H1 (cell line): ENCODE measurements at regions not wholly inside any gene's neighbourhood (a gene's known extent, or its start where the extent isn't known, plus 50 kb on each side); places are given as distances from the start of the nearest gene placed in this dataset.

Experiments used
- CTCF ChIA-PET: fragments of 300-600 bp; sonication (Branson Sonifier 250); formaldehyde crosslinking; loops from one replicate; lab custom pipeline; 2021; ENCODE audit not compliant: partially characterized antibody; lab: Charles Lee
- POLR2A ChIA-PET: fragments of 300-600 bp; sonication (Branson Sonifier 250); formaldehyde crosslinking; loops from one replicate; lab custom pipeline; 2021; ENCODE audit warnings: inconsistent platforms; ENCODE audit not compliant: partially characterized antibody; lab: Charles Lee
- DNase-seq, 2 experiments: peaks; one replicate each; pipeline versions ENCODE4 v3.0.0 to v3.0.0-alpha.2; 2010 to 2022; ENCODE audit warnings: low spot score in 2 of 2, low read depth in 1 of 2, mixed read lengths in 1 of 2
- FAIRE-seq: peaks from 2 replicates; lab custom pipeline; 2011; peaks lifted over from hg19 to GRCh38; lab: Jason Lieb, UNC
- H2AFZ ChIP-seq: 2 replicates; pipeline ENCODE4 v1.8.1; 2012; ENCODE audit warnings: low read length, inconsistent platforms
- H2AK5ac ChIP-seq: 2 replicates; pipeline ENCODE4 v1.6.1; 2013; ENCODE audit warnings: low read depth, low read length
- H2BK120ac ChIP-seq: replicated peaks from 2 replicates; pipeline ENCODE3; 2013; ENCODE audit warnings: low read depth, low read length, inconsistent platforms
- H2BK12ac ChIP-seq: 2 replicates; pipeline ENCODE4 v1.6.1; 2013; ENCODE audit warnings: low read depth, low read length
- H2BK15ac ChIP-seq: 2 replicates; pipeline ENCODE4 v1.6.1; 2013; ENCODE audit warnings: low read length
- H2BK20ac ChIP-seq: 2 replicates; pipeline ENCODE4 v1.6.1; 2013; ENCODE audit warnings: low read length
- H2BK5ac ChIP-seq: 2 replicates; pipeline ENCODE4 v1.6.1; 2013; ENCODE audit warnings: low read depth, low read length
- H3K14ac ChIP-seq: 2 replicates; pipeline ENCODE4 v1.6.1; 2013; ENCODE audit warnings: inconsistent platforms; ENCODE audit not compliant: insufficient read length
- H3K18ac ChIP-seq: 2 replicates; pipeline ENCODE4 v1.6.1; 2013; ENCODE audit warnings: low read length; ENCODE audit errors: extremely low read depth
- H3K23ac ChIP-seq: 2 replicates; pipeline ENCODE4 v1.6.1; 2013; ENCODE audit warnings: inconsistent platforms; ENCODE audit not compliant: insufficient read length
- H3K23me2 ChIP-seq: 2 replicates; pipeline ENCODE4 v1.6.1; 2013; ENCODE audit warnings: low read depth, low read length
- H3K27ac ChIP-seq: 2 replicates; pipeline ENCODE4 v1.6.1; 2011; ENCODE audit warnings: low read depth, low read length, inconsistent platforms
- H3K27me3 ChIP-seq, 4 experiments: replicated peaks in 1 of 4; 1 replicate in 1 of 4; 2 replicates in 3 of 4; pipeline versions ENCODE4 v1.6.1 to v1.8.1; 2011 to 2013; ENCODE audit warnings: low read length in 3 of 4, mild to moderate bottlenecking in 3 of 4, inconsistent platforms in 2 of 4, mixed read lengths in 2 of 4, moderate library complexity in 1 of 4; ENCODE audit not compliant: control insufficient read depth in 3 of 4, insufficient read depth in 3 of 4; ENCODE audit errors: extremely low read depth in 1 of 4
- H3K36me3 ChIP-seq, 4 experiments: 2 replicates each; pipeline versions ENCODE4 v1.6.1 to v1.8.1; 2011 to 2013; ENCODE audit warnings: mild to moderate bottlenecking in 4 of 4, low read length in 3 of 4, moderate library complexity in 2 of 4, control low read depth in 1 of 4, inconsistent platforms in 1 of 4; ENCODE audit not compliant: insufficient read depth in 4 of 4, control insufficient read depth in 2 of 4
- H3K4ac ChIP-seq: replicated peaks from 2 replicates; pipeline ENCODE3; 2013; ENCODE audit warnings: low read length, low read depth, mixed read lengths, inconsistent platforms; ENCODE audit not compliant: insufficient read length
- H3K4me1 ChIP-seq, 4 experiments: replicated peaks in 1 of 4; 1 replicate in 1 of 4; 2 replicates in 3 of 4; pipeline versions ENCODE4 v1.6.1 to v1.8.1; 2011 to 2013; ENCODE audit warnings: low read length in 3 of 4, inconsistent platforms in 2 of 4, mixed read lengths in 1 of 4; ENCODE audit not compliant: insufficient read depth in 4 of 4, control insufficient read depth in 3 of 4
- H3K4me2 ChIP-seq, 2 experiments: 2 replicates each; pipeline versions ENCODE4 v1.6.1 to v1.8.1; 2011 to 2013; ENCODE audit warnings: low read depth in 2 of 2, low read length in 2 of 2, control low read depth in 1 of 2, inconsistent platforms in 1 of 2, mild to moderate bottlenecking in 1 of 2; ENCODE audit not compliant: insufficient read depth in 1 of 2
- H3K4me3 ChIP-seq, 4 experiments: fragments of 200-600, 300-600 bp in 1 of 4; sonication (generic), shearing (Covaris generic), sonication (Bioruptor Twin) in 1 of 4; 2 replicates each; pipeline versions ENCODE4 v1.5.1 to v1.8.1; 2011 to 2016; ENCODE audit warnings: low read length in 4 of 4, low read depth in 3 of 4, control low read depth in 2 of 4, inconsistent platforms in 2 of 4, mild to moderate bottlenecking in 2 of 4, mixed read lengths in 1 of 4, moderate library complexity in 1 of 4; ENCODE audit not compliant: insufficient read depth in 2 of 4; ENCODE audit errors: extremely low read depth in 1 of 4
- H3K56ac ChIP-seq: replicated peaks from 2 replicates; pipeline ENCODE3; 2013; ENCODE audit warnings: low read depth, mild to moderate bottlenecking, mixed read lengths, low read length, inconsistent platforms; ENCODE audit not compliant: insufficient read length
- H3K79me1 ChIP-seq: 2 replicates; pipeline ENCODE4 v1.6.1; 2013; ENCODE audit warnings: low read depth, low read length, control low read depth
- H3K79me2 ChIP-seq, 2 experiments: 2 replicates each; pipeline versions ENCODE4 v1.6.1 to v1.8.1; 2012 to 2013; ENCODE audit warnings: low read length in 2 of 2, mild to moderate bottlenecking in 2 of 2, inconsistent platforms in 1 of 2; ENCODE audit not compliant: insufficient read depth in 2 of 2, control insufficient read depth in 1 of 2
- H3K9ac ChIP-seq, 4 experiments: replicated peaks in 1 of 4; 1 replicate in 1 of 4; 2 replicates in 3 of 4; pipeline versions ENCODE4 v1.6.1 to v1.8.1; 2011 to 2013; ENCODE audit warnings: low read depth in 3 of 4, low read length in 3 of 4, control low read depth in 2 of 4, mild to moderate bottlenecking in 2 of 4, moderate library complexity in 2 of 4, inconsistent platforms in 1 of 4; ENCODE audit errors: extremely low read depth in 1 of 4
- H3K9me3 ChIP-seq, 2 experiments: 2 replicates each; pipeline versions ENCODE4 v1.6.1 to v1.8.1; 2012 to 2013; ENCODE audit warnings: mild to moderate bottlenecking in 2 of 2, moderate library complexity in 2 of 2, control low read depth in 1 of 2, inconsistent platforms in 1 of 2, low read depth in 1 of 2, low read length in 1 of 2, mixed read lengths in 1 of 2; ENCODE audit not compliant: insufficient read depth in 2 of 2
- H4K20me1 ChIP-seq, 2 experiments: replicated peaks in 1 of 2; 2 replicates each; pipeline versions ENCODE3 to v1.8.1; 2011 to 2013; ENCODE audit warnings: inconsistent platforms in 2 of 2, low read length in 2 of 2, mild to moderate bottlenecking in 1 of 2; ENCODE audit not compliant: insufficient read depth in 2 of 2, control insufficient read depth in 1 of 2
- H4K5ac ChIP-seq: 2 replicates; pipeline ENCODE4 v1.6.1; 2013; ENCODE audit warnings: low read length, low read depth, mixed read lengths, inconsistent platforms; ENCODE audit not compliant: insufficient read length
- H4K8ac ChIP-seq: 2 replicates; pipeline ENCODE4 v1.8.0; 2013; ENCODE audit warnings: mild to moderate bottlenecking, moderate library complexity, low read length, inconsistent platforms; ENCODE audit not compliant: insufficient read depth; ENCODE audit errors: extremely low read depth
- H4K91ac ChIP-seq: replicated peaks from 2 replicates; pipeline ENCODE3; 2013; ENCODE audit warnings: low read length, mixed read lengths, inconsistent platforms; ENCODE audit not compliant: insufficient read length
- ATF2 ChIP-seq: IDR thresholded peaks from 2 replicates; pipeline ENCODE4 v1.6.1; 2012; ENCODE audit warnings: low read length, inconsistent platforms
- E2F6 ChIP-seq: IDR thresholded peaks from 2 replicates; pipeline ENCODE4 v1.6.1; 2012; ENCODE audit warnings: inconsistent platforms
- MAFK ChIP-seq: IDR thresholded peaks from 2 replicates; pipeline ENCODE4 v1.6.1; 2012; ENCODE audit warnings: low read depth, mild to moderate bottlenecking, improper control_type of control experiment, low read length
- POLR2AphosphoS5 ChIP-seq: IDR thresholded peaks from 2 replicates; pipeline ENCODE4 v1.6.1; 2011; ENCODE audit warnings: low read depth, low read length
- TCF12 ChIP-seq: IDR thresholded peaks from 2 replicates; pipeline ENCODE4 v1.6.1; 2011; ENCODE audit warnings: low read depth, mild to moderate bottlenecking, low read length
- WGBS, 2 experiments: shearing (Covaris generic) in 1 of 2; methylation state at CpG; one replicate each; pipeline versions ENCODE4 v1.1.6 to v1.1.7; 2013 to 2015; ENCODE audit warnings: low lambda C conversion rate in 2 of 2, mixed read lengths in 2 of 2, inconsistent platforms in 1 of 2, low coverage in 1 of 2, missing lambda C conversion rate in 1 of 2; ENCODE audit not compliant: insufficient replicate concordance in 2 of 2, insufficient coverage in 1 of 2, insufficient read length in 1 of 2; ENCODE audit errors: extremely low coverage in 1 of 2, missing lambda C conversion rate in 1 of 2; 5-methylcytosine and 5-hydroxymethylcytosine counted together

GRCh38 chr11:41963406-41963805 lies 504.0 kb upstream of the LRRC4C start:
- Histone ChIP-seq H3K27ac (no peak overlapping the region), H3K79me1 (no peaks in the 10 kb centered on the region), H2BK20ac (no peak overlapping the region), H4K20me1 (no peaks in the 10 kb centered on the region), H3K4me3 (no peak overlapping the region), H3K4me2 (no peak overlapping the region), H3K56ac (no peak overlapping the region), H4K91ac (no peak overlapping the region), H3K27me3 (no peaks in the 10 kb centered on the region), H3K4me1 (no peaks in the 10 kb centered on the region), H4K5ac (no peak overlapping the region), H4K8ac (no peak overlapping the region), H2BK15ac (no peak overlapping the region), H3K14ac (no peak overlapping the region), H3K18ac (no peak overlapping the region), H2BK120ac (no peak overlapping the region), H3K23ac (no peak overlapping the region), H3K23me2 (no peaks in the 10 kb centered on the region), H3K36me3 (no peaks in the 10 kb centered on the region), H3K4ac (no peak overlapping the region), H2AFZ (no peak overlapping the region), H3K9me3 (no peaks in the 10 kb centered on the region; a peak in 1 of 4 replicates), H2BK12ac (no peak overlapping the region), H2BK5ac (no peak overlapping the region), H3K79me2 (no peaks in the 10 kb centered on the region), H2AK5ac (no peak overlapping the region), H3K9ac (no peak overlapping the region)
- FAIRE-seq, result no peak
- ChIA-PET POLR2A (no interaction called here), CTCF (no interaction called here)
- 92% methylated on average over 1 of the region's 1 CpG; no CpG with 5 or more reads in 1 of the 2 experiments for WGBS, 2 experiments
- TF ChIP-seq MAFK, result no peak
- TF ChIP-seq TCF12, result no peak
- no peak for TF ChIP-seq ATF2
- TF ChIP-seq POLR2AphosphoS5, result no peak
- no peak for TF ChIP-seq E2F6
- no peak for DNase-seq
